ENCODE measurements at regions not wholly inside any gene's neighbourhood (a gene's known extent, or its start where the extent isn't known, plus 50 kb on each side); places are given as distances from the start of the nearest gene placed in this dataset.
"Not testable (repeated sequence)": the region's sequence is repeated elsewhere in the genome, so short reads cannot be mapped to it uniquely, and the experiment has no call there.

- DNase-seq, result not testable (repeated sequence)
Observed at GRCh38 chr20:26373066-26373465, 676.4 kb upstream of the ZNF337 start.

- DNase-seq, result no peak
Observed at GRCh38 chr20:26354511-26354910, 657.9 kb upstream of the ZNF337 start.

GRCh38 chr20:26347396-26347795, 650.7 kb upstream of the ZNF337 start:
- no peak for DNase-seq

GRCh38 chr20:26340460-26341065, 643.9 kb upstream of the ZNF337 start:
- not testable (repeated sequence) for DNase-seq

GRCh38 chr20:26324177-26324576, 627.5 kb upstream of the ZNF337 start:
- DNase-seq, result no peak

GRCh38 chr20:26315054-26315453, 618.4 kb upstream of the ZNF337 start:
- DNase-seq, result no peak

GRCh38 chr20:26309720-26310119, 613.1 kb upstream of the ZNF337 start:
- DNase-seq, result not testable (repeated sequence)

- no peak for DNase-seq
Observed at GRCh38 chr20:26308961-26309360, 612.3 kb upstream of the ZNF337 start.

GRCh38 chr20:26295006-26295405, 598.4 kb upstream of the ZNF337 start:
- DNase-seq, result no peak

- DNase-seq, result not testable (repeated sequence)
Observed at GRCh38 chr20:26288379-26289061, 591.9 kb upstream of the ZNF337 start.

- DNase-seq, result no peak
Observed at GRCh38 chr20:26279238-26279637, 582.6 kb upstream of the ZNF337 start.

- DNase-seq, result no peak
Observed at GRCh38 chr20:26277339-26277738, 580.7 kb upstream of the ZNF337 start.

- no peak for DNase-seq
Observed at GRCh38 chr20:26276554-26277210, 580.0 kb upstream of the ZNF337 start.

- DNase-seq, result not testable (repeated sequence)
Observed at GRCh38 chr20:26268762-26269161, 572.1 kb upstream of the ZNF337 start.

GRCh38 chr20:26260925-26261324, 564.3 kb upstream of the ZNF337 start:
- not testable (repeated sequence) for DNase-seq

- not testable (repeated sequence) for DNase-seq
Observed at GRCh38 chr20:26252311-26252975, 555.8 kb upstream of the ZNF337 start.

- not testable (repeated sequence) for DNase-seq
Observed at GRCh38 chr20:26251376-26251775, 554.7 kb upstream of the ZNF337 start.

GRCh38 chr20:26250249-26251114, 553.8 kb upstream of the ZNF337 start:
- DNase-seq, result not testable (repeated sequence)

- DNase-seq, result no peak
Observed at GRCh38 chr20:26243731-26244130, 547.1 kb upstream of the ZNF337 start.

- not testable (repeated sequence) for DNase-seq
Observed at GRCh38 chr20:26220609-26221008, 524.0 kb upstream of the ZNF337 start.

- DNase-seq, result not testable (repeated sequence)
Observed at GRCh38 chr20:26219546-26219945, 522.9 kb upstream of the ZNF337 start.

GRCh38 chr20:26218301-26218700, 521.6 kb upstream of the ZNF337 start:
- no peak for DNase-seq

- no peak for DNase-seq
Observed at GRCh38 chr20:26216025-26216424, 519.4 kb upstream of the ZNF337 start.
